Neural cell (in vitro differentiated cells): ENCODE measurements at regions not wholly inside any gene's neighbourhood (a gene's known extent, or its start where the extent isn't known, plus 50 kb on each side); places are given as distances from the start of the nearest gene placed in this dataset.

Source experiments
- CTCF ChIP-seq: fragments of 450-650 bp; IDR thresholded peaks from 2 replicates; pipeline ENCODE4 v1.5.1; 2014; ENCODE audit warnings: antibody characterized with exemption, mild to moderate bottlenecking, moderate library complexity; ENCODE audit not compliant: poor library complexity, severe bottlenecking
- SMC3 ChIP-seq: fragments of 450-650 bp; conservative IDR thresholded peaks from 2 replicates; pipeline ENCODE4 v1.6.1; 2014; ENCODE audit warnings: antibody characterized with exemption, mild to moderate bottlenecking, moderate library complexity; ENCODE audit not compliant: poor library complexity
- TAF1 ChIP-seq: IDR thresholded peaks from 2 replicates; pipeline ENCODE4 v1.6.1; 2012; ENCODE audit warnings: low read depth

GRCh38 chr3:150330872-150331271 is 77.2 kb upstream of the TSC22D2 start:
- TF ChIP-seq CTCF (no peak), SMC3 (no peak), TAF1 (no peak)
